Left kidney (tissue), 1 donor: ENCODE measurements at regions not wholly inside any gene's neighbourhood (a gene's known extent, or its start where the extent isn't known, plus 50 kb on each side); places are given as distances from the start of the nearest gene placed in this dataset.

Experiments used
- DNase-seq: peaks from one replicate; pipeline ENCODE4 v3.0.0-alpha.2; 2013

DNA sequence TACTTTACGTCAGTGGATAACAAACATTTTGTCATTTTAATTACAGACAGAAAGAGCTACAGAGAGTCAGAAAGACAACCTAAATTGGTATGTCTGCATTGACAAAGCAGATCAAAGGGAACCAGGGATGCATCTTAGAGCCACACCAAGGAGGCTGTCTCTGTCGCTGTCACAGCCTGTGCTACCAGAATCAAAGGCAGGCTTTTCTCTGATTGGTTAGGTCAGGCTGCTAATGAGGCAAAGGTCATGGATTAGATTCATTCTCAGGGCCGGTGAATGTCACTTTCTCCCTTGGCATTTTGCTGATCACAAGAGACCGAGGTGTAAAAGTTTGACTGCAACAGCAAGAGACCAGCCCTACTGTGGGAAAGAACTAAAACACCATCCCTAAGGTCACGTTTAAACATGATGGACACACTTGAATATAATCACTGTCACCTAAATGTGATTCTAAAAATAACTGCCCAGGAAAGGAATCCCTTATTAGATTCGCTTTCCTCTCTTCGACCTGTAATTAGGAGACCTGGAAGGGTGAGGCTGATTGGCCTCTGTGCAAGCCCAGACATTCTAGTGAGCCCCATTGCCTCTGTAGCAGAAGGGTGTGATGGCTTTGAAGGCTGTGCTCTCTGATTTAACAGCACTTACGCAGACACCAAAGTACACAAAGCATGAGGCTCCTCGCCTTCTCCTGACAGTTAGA, 314.4 kb upstream of the NBEA start:
- no peak for DNase-seq

DNA sequence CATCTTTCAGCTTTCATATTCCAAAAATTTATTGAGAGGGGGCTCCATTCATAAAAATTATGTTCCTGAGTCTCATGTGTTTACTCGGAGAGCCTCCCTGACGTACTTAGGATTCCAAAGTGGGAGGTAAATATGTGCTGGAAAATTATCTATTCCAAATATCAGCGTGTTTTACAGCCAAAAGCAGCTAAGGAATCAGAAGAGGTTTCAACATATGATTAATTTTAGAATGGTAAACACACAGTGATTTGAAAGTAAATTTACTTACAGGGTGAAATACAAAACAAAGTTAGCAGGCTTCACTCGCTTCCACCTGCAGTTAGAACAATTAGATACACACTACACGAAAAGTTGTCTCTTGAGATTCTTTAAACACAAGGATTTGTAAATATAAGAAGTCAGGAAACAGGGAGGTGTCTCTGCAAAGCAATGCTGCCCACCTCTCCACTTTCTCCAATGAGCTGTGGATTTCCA, 313.8 kb upstream of the NBEA start:
- no peak for DNase-seq

GRCh38 chr13:34634448-34634847, 307.6 kb upstream of the NBEA start:
- no peak for DNase-seq

DNA sequence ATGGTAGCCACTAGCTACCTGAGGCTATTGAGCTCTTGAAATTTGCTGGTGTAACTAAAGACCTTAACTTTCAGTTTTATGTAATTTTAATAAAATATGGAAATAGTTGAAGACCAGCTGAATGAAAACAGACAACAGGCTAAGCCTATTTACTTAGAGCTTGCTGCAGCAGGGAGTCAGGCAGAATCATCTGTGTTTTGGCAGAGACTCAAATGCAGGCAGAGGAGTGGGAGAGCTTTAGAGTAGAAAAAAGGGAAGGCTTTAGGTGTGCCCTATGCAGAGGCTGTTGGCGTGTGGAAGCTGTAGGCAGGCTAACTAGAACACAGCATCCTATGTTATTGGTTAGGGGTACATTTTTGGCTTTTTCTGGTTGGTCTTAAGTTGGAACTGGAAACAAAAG, 304.9 kb upstream of the NBEA start:
- no peak for DNase-seq

DNA sequence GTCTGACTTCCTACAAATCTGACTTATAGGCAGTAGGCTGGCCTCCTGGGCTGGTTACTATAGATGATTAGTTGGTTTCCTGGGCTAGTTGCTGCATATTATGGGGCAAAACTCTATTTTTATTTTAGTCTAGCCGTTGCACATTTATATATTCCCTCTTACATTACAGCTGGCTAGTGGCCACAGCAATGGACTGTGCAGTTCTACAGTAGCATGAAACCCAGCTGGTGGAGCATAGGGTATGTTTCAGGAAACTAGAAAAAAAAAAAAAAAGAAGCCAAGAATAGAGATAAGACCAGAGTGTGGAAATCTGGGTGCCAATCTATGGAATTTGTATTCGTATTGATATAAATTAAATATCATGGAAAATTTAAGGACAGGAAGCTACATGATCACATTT, 304.4 kb upstream of the NBEA start:
- DNase-seq: no peak

- DNase-seq: no peak
Observed at GRCh38 chr13:34638897-34639296, 303.2 kb upstream of the NBEA start.

DNA sequence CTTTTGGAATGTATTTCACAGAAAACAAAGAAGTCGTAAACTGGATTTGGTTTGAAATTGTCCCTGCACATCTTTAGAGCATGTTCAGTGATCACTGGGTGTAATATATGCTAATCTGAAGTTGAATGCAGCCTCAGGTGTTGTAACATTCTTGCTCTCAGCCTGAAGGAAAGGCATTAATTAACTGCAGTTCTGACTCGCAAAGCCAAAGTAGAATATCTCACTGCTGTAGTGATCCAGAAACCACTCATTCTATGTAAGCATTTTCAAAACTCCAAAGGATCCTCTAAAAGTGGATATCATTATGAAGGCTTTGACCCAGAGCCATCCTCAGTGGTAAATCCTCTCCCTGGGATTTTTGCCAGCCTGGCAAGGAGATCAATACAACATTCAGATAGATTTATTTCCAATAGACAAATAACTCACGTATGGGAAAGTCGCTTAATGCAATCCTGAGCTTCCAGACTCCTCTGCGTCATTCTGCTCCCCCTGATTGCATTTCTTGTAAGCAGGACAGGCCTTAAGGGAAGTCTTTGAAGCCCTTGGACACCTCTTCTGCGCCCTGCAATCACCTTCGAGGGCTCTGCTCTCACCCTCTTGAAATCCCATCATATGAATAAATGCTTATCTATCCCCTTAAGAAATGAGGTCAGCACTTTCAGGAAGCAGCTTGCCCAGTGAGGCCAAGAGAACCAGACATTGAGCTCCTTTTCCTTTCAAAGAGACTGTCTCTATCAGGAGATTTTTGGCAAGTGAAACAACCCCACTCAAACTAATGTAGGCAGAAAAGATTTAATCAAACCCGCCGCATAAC, 301.7 kb upstream of the NBEA start:
- DNase-seq: no peak

DNA sequence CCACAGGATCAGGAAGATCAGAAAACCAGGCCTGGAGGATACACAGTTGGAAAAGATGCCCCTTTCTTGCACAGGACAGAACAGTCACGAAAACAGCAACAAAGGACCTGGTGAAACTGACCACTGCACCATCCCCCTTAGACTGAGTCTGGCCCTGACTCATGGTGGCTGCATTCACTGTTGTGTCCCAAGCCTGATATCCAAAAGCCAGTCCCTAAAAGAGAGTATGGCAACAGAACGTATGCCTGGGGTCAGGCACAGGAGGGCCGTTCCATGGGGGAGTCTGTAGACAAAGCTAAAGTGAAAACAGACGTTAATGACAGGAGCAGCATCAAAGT, 301.1 kb upstream of the NBEA start:
- no peak for DNase-seq

- no peak for DNase-seq
Observed at GRCh38 chr13:34647379-34648150, 294.5 kb upstream of the NBEA start.

- no peak for DNase-seq
Observed at GRCh38 chr13:34654203-34654602, 287.9 kb upstream of the NBEA start.

- no peak for DNase-seq
Observed at GRCh38 chr13:34654647-34655046, 287.4 kb upstream of the NBEA start.

- DNase-seq: no peak
Observed at GRCh38 chr13:34655554-34655953, 286.5 kb upstream of the NBEA start.

DNA sequence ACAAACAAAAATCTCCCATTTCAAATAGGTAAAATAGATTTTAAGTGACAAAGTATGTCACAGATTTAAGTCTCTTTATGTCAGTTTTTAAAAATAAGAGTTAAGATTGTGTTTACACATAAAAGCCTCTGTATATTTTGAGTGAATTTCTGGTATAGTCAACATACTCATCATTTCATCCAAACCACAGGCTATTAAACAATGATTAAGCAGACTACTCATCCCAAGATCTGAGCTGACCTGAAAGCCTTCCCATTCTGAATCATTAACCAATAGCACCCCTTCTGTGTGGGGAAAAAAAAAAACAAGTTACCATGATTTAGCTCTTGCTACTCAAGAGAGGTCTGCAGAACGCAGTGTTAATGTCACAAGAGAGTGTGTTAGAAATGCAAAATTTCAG, 284.4 kb upstream of the NBEA start:
- DNase-seq: no peak

DNA sequence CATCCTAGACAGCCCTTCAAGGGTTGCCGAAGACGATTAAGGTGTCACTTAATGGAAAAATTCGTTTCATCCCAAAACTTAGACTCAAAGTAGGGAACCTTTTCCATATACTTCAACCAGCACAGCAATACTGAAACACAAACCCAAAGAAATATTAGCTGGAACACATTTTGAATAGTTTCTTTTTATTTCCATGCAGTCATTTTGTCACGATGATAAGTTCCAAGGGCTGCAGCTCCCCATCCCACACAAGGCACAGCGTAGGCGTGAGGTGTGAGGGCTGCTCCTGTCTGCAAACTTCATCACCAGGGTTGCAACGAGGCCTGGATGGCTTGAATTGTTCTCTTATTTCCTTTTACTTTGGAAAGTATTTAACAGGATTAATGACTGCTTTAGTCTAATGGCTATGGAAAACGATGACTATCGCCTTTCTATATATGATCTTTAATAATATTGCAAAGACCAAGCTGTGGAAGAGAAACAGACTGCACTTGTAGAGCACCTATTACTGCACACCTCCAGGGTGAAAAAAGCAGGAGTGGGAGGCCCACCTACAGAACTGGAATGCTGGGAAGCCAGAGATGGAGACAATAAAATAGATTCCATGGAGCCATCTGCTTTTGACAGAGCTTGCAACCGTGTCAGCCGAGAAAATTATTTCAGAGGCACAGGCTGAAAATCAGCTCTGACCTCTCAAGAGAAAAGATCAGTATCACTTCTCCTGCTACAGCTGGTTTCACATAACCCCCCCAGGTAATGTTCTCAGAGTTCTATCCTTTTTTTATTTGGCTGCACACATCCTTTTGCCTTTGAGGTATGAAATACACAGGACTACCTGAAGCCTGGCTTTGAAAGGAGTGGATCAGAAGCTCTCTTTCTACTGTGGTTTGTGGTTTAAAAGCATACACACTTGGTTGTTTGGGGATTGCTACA, 274.5 kb upstream of the NBEA start:
- no peak for DNase-seq

DNA sequence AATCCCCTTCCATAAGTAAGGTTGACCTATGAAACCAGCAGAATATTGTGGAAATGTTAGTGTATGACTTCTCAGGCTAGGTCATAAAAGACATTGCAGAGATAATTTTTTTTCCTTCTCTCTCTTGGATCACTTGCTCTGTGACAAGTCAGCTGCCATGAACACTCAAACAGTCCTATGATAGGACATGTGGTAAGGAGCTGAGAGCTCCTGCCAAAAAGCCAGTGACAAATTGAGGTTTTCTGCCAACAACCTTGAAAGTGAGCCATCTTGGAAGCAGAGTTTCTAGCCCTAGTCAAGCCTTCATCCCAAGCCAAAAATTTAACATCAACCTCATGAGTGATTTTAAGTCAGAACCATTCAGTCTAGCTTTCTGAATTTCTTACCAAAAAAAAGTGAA, 270.9 kb upstream of the NBEA start:
- no peak for DNase-seq

DNA sequence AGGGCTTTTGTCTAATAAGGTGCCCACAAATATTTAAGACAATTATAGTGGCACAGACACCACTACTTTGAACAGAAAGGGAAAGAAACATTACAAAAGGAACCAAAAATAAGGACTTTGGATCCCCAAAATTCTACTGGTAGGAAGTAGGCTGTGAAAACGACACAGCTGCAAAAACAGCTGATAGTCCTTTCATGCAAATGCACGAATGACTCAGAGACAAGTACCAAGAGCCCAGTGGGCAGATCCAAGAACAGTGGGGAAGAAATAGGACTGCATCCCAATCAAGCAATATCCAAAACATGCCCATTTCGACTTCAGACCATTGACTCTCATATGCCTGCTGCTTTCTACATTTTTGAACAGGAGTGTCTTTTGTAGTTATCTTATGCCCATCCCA, 269.4 kb upstream of the NBEA start:
- no peak for DNase-seq

DNA sequence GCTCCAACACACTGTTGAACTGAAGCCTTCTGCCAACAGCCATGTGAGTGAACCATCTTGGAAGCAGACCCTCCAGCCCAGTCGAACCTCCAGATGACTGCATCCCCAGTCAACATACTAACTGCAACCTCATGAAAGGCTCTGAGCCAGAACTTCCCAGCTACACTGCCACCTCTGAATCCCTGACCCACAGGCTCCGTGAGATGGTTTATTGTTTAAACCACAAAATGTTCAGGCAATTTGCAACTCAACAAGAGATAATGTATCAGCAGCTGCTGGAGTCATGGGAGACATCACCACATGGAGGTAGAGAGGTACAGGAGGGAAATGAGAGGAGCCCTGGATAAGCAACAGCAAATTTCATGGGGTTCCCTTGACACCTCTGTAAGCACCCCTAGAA, 266.4 kb upstream of the NBEA start:
- no peak for DNase-seq

DNA sequence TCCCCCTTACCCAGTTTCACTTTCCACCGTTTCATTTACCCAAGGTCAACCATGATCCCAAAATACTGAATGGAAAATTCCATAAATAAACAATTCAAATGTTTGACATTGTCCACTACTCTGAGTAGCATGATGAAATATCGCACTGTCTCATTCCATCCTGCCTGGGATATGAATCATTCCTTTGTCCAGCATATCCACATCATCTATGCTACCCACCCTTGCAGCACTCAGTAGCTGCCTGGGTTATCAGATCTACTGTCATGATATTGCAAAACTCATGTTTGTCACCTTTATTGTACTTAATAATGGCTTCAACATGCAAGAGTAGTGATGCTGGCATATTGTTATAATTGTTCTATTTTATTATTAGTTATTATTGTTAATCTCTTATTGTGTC, 263.9 kb upstream of the NBEA start:
- DNase-seq: no peak

DNA sequence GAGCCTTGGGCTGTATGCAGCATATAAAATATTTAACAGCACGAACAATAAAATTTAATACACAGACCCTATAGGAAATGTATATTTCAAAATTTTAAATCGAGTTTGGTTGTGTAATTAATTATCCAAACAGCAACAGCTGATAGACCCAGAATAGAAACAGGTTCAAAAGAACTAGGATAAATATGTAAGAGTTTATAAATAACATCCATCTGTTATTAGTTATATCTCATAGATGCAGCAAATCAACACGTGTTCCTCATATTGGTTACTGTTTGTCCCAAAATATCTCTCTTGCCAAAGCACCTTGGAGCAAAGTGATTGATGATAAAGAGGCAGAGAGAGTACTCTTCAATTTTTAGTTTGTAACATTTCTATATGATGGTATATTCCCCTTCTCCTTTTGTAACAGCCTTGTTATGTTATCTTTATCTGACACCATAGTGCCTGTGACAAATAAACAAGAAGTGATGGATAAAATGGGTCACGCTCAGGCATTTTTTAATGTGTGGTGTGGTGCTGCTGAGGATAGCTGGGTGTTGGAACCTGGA, 260.6 kb upstream of the NBEA start:
- DNase-seq: no peak

DNA sequence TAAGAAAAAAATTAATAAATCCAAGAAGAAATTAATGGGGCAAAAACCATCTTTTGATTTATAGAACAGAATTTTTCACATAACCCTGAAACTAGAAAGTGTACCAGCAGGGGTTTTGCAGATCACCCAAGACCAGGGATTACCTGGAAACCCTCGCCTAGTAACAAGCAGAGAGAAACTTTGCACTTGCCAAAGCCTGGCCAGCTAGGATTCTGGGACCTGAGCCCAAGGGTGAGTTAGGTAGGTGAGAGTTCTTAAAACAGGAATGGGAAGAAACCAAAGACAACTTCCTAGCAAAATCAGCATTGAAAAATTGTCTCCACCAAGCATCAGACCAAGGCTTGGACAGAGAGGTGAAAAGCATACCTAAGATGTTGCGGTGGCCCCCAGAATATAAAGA, 247.0 kb upstream of the NBEA start:
- DNase-seq: no peak

GRCh38 chr13:34696296-34696695, 245.8 kb upstream of the NBEA start:
- DNase-seq: no peak

DNA sequence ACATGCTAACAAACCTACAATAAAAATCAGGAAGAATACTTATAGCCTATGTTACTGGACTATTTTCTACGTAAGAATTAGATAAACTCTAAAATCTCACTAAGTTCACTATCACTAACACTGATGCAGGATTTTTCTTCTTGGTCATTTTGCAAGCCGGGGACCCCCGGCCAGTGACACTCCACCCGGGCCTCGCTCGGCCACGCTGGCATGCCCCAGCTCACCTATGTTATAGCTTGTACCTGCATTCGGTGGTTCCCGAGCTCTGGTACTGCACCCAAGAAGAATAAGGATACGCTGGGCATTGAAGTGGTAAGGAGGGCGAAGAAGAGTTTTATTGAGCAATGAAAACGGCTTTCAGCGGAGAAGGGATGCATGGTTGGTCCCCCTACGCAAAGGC, 245.3 kb upstream of the NBEA start:
- DNase-seq: no peak
